Heart left ventricle (tissue), 16 donors: ENCODE measurements at regions not wholly inside any gene's neighbourhood (a gene's known extent, or its start where the extent isn't known, plus 50 kb on each side); places are given as distances from the start of the nearest gene placed in this dataset.

Experiments
- ATAC-seq, 4 donors: fragments of 200-7000 bp; cut with Tn5 transposase; one replicate each; pipeline ENCODE4 v1.9.1; 2020 to 2022; ENCODE audit warnings: moderate library complexity in 4 of 4, mild to moderate bottlenecking in 3 of 4, moderate number of reproducible peaks in 1 of 4
- DNase-seq, 5 donors: peaks; one replicate each; pipeline ENCODE4 v3.0.0-alpha.2; 2020
- H3K27ac ChIP-seq, 12 donors: fragments of 200-600 bp; sonication (generic) in 4 of 12; one replicate each; pipeline versions ENCODE4 v1.5.0 to v1.8.0; 2016 to 2022; ENCODE audit warnings: mild to moderate bottlenecking in 2 of 12
- H3K27me3 ChIP-seq, 9 donors: fragments of 200-600 bp; sonication (generic) in 2 of 9; one replicate each; pipeline versions ENCODE4 v1.5.1 to v1.8.0; 2016 to 2022; ENCODE audit warnings: mild to moderate bottlenecking in 3 of 9
- H3K36me3 ChIP-seq, 9 donors: fragments of 200-600 bp; sonication (generic) in 2 of 9; one replicate each; pipeline versions ENCODE4 v1.5.0 to v1.8.0; 2018 to 2022; ENCODE audit warnings: mild to moderate bottlenecking in 2 of 9
- H3K4me1 ChIP-seq, 12 donors: fragments of 200-600 bp; sonication (generic) in 4 of 12; one replicate each; pipeline versions ENCODE4 v1.5.0 to v1.8.0; 2016 to 2022; ENCODE audit warnings: mild to moderate bottlenecking in 3 of 12
- H3K4me3 ChIP-seq, 12 donors: fragments of 200-600 bp; sonication (generic) in 4 of 12; one replicate each; pipeline versions ENCODE4 v1.5.0 to v1.8.0; 2017 to 2022; ENCODE audit warnings: mild to moderate bottlenecking in 9 of 12, moderate library complexity in 4 of 12
- H3K9me3 ChIP-seq, 12 donors: fragments of 200-600 bp; sonication (generic) in 4 of 12; one replicate each; pipeline versions ENCODE4 v1.5.0 to v1.8.0; 2016 to 2022; ENCODE audit warnings: mild to moderate bottlenecking in 1 of 12
- POLR2A ChIP-seq, 2 donors: fragments of 450-650 bp; IDR thresholded peaks; one replicate each; pipeline ENCODE4 v1.6.1; 2017; ENCODE audit warnings: antibody characterized with exemption in 2 of 2, mild to moderate bottlenecking in 2 of 2, moderate library complexity in 2 of 2
- WGBS, 4 donors: extraction: QIAGEN DNeasy Blood & Tissue Kit in 2 of 4; methylation state at CpG; one replicate each; pipeline versions ENCODE4 v1.1.5 to v1.1.7; 2013 to 2018; 5-methylcytosine and 5-hydroxymethylcytosine counted together
- intact Hi-C, 10 donors: fragments of 100-400 bp; cut with DNase I; formaldehyde crosslinking; loops; one replicate each; pipeline versions ENCODE4 v1.11.1 to v1.14.2; 2022
- TF ChIP-seq, protein P1 (sequence below), 12 donors: fragments of 200-600 bp; sonication (generic) in 4 of 12; IDR thresholded peaks; one replicate each; pipeline versions ENCODE4 v1.5.0 to v1.8.0; 2018 to 2022; ENCODE audit warnings: antibody characterized with exemption in 12 of 12, mild to moderate bottlenecking in 5 of 12
- donor health status: ischemic (EF 13 %, LVEDD 7.1; RV severe dilation, severe dysfunction).
- donor health status: healthy with polysubstance abuse.
- donor health status: DM: no; HTN: yes; CAD: no.
- donor health status: DM: no; HTN: no; CAD: no.
- donor health status: ischemic (EF 25% LVEDD 6.9; RV normal size, moderate dysfunction).
- donor health status: ischemic (EF 25% LVEDD 5.7; RV mildly dilated, moderate dysfunction).
- donor health status: healthy.
- donor health status: DM: yes; HTN: yes; CAD: no.
- donor health status: ischemic (EF 35%, LVEDD 5.7; RV mildly dilated, moderate dysfunction).
- donor health status: nonischemic (EF 11% LVEDD 7.7; RV severe dilation, severe dysfunction).
- donor health status: DM: yes; HTN: yes; CAD: no.
- donor health status: PGD.
- donor health status: ischemic (EF 29% LVEDD 5.4; RV normal size, mild dysfunction).
- donor health status: nonischemic (EF 23%, LVEDD 6.1; RV moderate dilation, normal function).

DNA sequence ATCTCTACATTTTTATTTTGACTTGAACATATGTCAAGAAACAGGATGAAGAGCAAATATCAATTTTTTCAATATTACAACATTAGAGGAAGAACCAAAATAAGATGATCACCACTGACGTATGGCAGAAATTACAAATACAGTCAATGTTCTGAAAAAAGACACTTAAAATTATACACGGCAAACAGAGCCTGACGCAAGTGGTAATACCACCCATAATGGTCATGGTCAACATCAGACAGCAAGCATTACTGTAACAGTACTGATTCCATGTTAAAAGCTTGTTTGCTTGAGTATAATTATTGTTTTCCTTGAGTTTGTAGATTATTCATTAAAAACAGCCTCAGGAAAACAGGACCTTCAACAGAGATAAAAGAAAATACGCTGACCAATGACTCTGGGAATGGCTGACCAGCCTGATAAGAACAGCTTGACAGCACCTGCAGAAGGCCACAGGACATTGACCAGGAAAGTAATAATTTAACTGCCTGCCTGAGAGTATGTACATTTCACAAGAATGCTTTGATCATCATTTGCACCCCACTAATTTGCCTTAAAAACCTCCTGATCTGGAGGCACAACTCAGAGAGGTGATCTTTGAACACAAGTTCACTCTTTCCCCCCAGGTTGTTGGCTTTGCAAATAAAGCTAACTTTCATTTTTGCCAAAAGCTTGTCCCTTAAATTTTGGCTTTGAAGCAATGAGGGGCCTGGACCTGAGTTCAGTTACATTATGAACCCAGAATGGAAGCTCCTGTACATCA is 187.3 kb downstream of the IPO8 start:
- Histone ChIP-seq H3K4me1 (no peaks in the 10 kb centered on the region), H3K4me3 (no peak overlapping the region), H3K27ac (no peak overlapping the region), H3K9me3 (no peaks in the 10 kb centered on the region), H3K27me3 (no peaks in the 10 kb centered on the region), H3K36me3 (no peaks in the 10 kb centered on the region)
- TF ChIP-seq, protein P1, sequence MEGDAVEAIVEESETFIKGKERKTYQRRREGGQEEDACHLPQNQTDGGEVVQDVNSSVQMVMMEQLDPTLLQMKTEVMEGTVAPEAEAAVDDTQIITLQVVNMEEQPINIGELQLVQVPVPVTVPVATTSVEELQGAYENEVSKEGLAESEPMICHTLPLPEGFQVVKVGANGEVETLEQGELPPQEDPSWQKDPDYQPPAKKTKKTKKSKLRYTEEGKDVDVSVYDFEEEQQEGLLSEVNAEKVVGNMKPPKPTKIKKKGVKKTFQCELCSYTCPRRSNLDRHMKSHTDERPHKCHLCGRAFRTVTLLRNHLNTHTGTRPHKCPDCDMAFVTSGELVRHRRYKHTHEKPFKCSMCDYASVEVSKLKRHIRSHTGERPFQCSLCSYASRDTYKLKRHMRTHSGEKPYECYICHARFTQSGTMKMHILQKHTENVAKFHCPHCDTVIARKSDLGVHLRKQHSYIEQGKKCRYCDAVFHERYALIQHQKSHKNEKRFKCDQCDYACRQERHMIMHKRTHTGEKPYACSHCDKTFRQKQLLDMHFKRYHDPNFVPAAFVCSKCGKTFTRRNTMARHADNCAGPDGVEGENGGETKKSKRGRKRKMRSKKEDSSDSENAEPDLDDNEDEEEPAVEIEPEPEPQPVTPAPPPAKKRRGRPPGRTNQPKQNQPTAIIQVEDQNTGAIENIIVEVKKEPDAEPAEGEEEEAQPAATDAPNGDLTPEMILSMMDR (IDR thresholded peaks at IDR 0.05), result no peak
- TF ChIP-seq POLR2A (IDR thresholded peaks at IDR 0.05), result no peak
- WGBS, 4 donors, result 80 to 87% (median 84%) methylated on average over 4 of the region's 4 CpGs
- DNase-seq (no peak), ATAC-seq (no peak)
- intact Hi-C loops, result no loop called here

DNA sequence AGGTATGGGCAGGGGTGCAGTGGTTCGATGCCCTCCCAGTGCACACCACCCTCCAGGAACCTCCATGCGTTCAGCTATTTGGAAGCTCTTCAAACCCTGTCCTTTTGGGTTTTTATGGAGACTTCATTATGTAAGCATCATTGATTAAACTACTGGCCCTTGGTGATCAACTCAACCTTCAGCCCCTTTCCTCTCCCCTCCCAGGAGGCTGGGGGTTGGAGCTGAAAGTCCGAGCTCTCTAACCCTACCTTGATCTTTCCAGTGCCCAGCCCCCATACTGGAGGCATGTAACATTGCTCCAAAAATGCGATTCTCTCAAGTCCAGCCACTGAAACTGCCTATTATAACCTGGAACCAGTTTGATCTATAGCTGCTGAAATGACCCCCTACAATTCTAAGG is 188.1 kb downstream of the IPO8 start:
- DNase-seq, result no peak
- ATAC-seq, result no peak
- WGBS, 4 donors, result 87 to 91% (median 89%) methylated on average over 4 of the region's 4 CpGs
- no peak overlapping the region for H3K27ac ChIP-seq
- H3K4me3 ChIP-seq, result no peak overlapping the region
- no peaks in the 10 kb centered on the region for H3K27me3 ChIP-seq
- TF ChIP-seq, protein P1 (IDR thresholded peaks at IDR 0.05), result no peak
- no peak for TF ChIP-seq POLR2A (IDR thresholded peaks at IDR 0.05)
- H3K4me1 ChIP-seq, result no peaks in the 10 kb centered on the region
- intact Hi-C loops, result no loop called here
- H3K36me3 ChIP-seq, result no peaks in the 10 kb centered on the region
- no peaks in the 10 kb centered on the region for H3K9me3 ChIP-seq

DNA sequence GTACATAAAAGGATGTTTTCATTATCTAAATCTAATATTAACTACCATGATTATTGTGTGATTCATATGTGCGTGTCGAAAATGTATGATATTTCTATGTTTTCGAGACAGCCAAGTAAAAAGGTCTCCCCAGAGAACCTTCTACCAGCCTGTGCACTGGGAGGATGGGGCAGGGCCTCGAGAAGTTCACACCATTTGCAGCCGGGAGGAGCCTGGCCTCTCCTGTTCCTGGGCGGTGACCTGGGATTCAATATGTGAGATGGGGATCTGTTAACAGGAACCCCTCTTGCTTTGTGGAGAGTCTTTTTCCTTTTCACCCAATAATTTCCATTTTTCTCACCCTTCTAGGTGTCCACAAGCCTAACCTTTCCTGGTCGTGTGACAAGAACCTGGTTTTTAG is 189.3 kb downstream of the IPO8 start:
- no peaks in the 10 kb centered on the region for H3K4me1 ChIP-seq
- DNase-seq (no peak), ATAC-seq (no peak)
- TF ChIP-seq POLR2A (IDR thresholded peaks at IDR 0.05), result no peak
- TF ChIP-seq, protein P1 (IDR thresholded peaks at IDR 0.05), result no peak
- H3K36me3 ChIP-seq, result no peaks in the 10 kb centered on the region
- whole genome bisulfite sequencing, 4 donors, result 80 to 83% (median 81%) methylated on average over 7 of the region's 7 CpGs
- H3K9me3 ChIP-seq, result no peaks in the 10 kb centered on the region
- intact Hi-C loops, result no loop called here
- no peak overlapping the region for H3K4me3 ChIP-seq
- no peaks in the 10 kb centered on the region for H3K27me3 ChIP-seq
- H3K27ac ChIP-seq, result no peak overlapping the region

DNA sequence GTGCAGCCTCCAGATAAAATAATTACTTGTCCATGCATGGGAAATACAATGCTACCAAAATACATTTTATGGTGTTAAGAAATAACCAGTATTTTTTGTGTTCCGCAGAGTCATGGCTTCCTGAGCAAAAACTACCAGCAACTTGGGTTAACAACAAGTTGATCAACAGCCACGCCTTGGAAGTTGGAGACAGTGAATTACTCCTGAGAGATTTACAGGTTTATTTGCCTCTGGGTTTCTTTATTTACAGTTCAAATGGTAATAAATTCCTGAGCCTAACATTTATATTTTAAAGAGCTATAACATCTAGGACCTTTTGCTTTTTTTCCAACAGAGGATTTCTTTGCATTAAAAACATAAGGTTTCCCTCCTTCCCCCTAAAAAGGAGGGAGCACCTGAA is 194.0 kb downstream of the IPO8 start:
- peaks cover 0 to 6% (median 0%) of the 10 kb centered on the region in 12 donors for H3K9me3 ChIP-seq
- ATAC-seq, result no peak
- no peaks in the 10 kb centered on the region for H3K27me3 ChIP-seq
- H3K4me3 ChIP-seq, result no peak overlapping the region
- TF ChIP-seq, protein P1 (IDR thresholded peaks at IDR 0.05), result no peak
- no peak for TF ChIP-seq POLR2A (IDR thresholded peaks at IDR 0.05)
- H3K4me1 ChIP-seq, result no peaks in the 10 kb centered on the region
- H3K27ac ChIP-seq, result no peak overlapping the region
- H3K36me3 ChIP-seq, result no peaks in the 10 kb centered on the region
- intact Hi-C loops, result no loop called here
- WGBS, 4 donors, result 91 to 96% (median 93%) methylated on average over 2 of the region's 2 CpGs
- DNase-seq, result no peak
